Osteocyte (in vitro differentiated cells): ENCODE measurements at regions not wholly inside any gene's neighbourhood (a gene's known extent, or its start where the extent isn't known, plus 50 kb on each side); places are given as distances from the start of the nearest gene placed in this dataset.

Experiments
- DNase-seq: peaks from one replicate; pipeline ENCODE4 v3.0.0; 2021; ENCODE audit warnings: mixed read lengths; ENCODE audit not compliant: unreplicated experiment; ENCODE audit errors: extremely low spot score
- H3K27ac Mint-ChIP-seq: one replicate; pipeline ENCODE4 v1.8.0; 2021; ENCODE audit warnings: mild to moderate bottlenecking, mixed read lengths; ENCODE audit not compliant: unreplicated experiment
- H3K27me3 Mint-ChIP-seq: one replicate; pipeline ENCODE4 v1.8.0; 2021; ENCODE audit warnings: mixed read lengths; ENCODE audit not compliant: unreplicated experiment
- H3K36me3 Mint-ChIP-seq: one replicate; pipeline ENCODE4 v1.8.0; 2021; ENCODE audit warnings: mixed read lengths; ENCODE audit not compliant: unreplicated experiment
- H3K4me1 Mint-ChIP-seq: one replicate; pipeline ENCODE4 v1.8.0; 2021; ENCODE audit warnings: mixed read lengths; ENCODE audit not compliant: unreplicated experiment
- H3K4me3 Mint-ChIP-seq: one replicate; pipeline ENCODE4 v1.8.0; 2021; ENCODE audit warnings: mild to moderate bottlenecking, moderate library complexity, mixed read lengths; ENCODE audit not compliant: unreplicated experiment
- H3K9me3 Mint-ChIP-seq: one replicate; pipeline ENCODE4 v1.8.0; 2021; ENCODE audit warnings: mixed read lengths; ENCODE audit not compliant: unreplicated experiment
- TF ChIP-seq, protein P1 (sequence below): fragments of 200-600 bp; sonication (generic); IDR thresholded peaks from 2 replicates; pipeline ENCODE4 v1.5.0; 2021; ENCODE audit warnings: antibody characterized with exemption, mild to moderate bottlenecking, moderate library complexity

- no peaks in the 10 kb centered on the region for H3K4me1 Mint-ChIP-seq
- H3K36me3 Mint-ChIP-seq, result no peaks in the 10 kb centered on the region
- no peak overlapping the region for H3K4me3 Mint-ChIP-seq
- TF ChIP-seq, protein P1, sequence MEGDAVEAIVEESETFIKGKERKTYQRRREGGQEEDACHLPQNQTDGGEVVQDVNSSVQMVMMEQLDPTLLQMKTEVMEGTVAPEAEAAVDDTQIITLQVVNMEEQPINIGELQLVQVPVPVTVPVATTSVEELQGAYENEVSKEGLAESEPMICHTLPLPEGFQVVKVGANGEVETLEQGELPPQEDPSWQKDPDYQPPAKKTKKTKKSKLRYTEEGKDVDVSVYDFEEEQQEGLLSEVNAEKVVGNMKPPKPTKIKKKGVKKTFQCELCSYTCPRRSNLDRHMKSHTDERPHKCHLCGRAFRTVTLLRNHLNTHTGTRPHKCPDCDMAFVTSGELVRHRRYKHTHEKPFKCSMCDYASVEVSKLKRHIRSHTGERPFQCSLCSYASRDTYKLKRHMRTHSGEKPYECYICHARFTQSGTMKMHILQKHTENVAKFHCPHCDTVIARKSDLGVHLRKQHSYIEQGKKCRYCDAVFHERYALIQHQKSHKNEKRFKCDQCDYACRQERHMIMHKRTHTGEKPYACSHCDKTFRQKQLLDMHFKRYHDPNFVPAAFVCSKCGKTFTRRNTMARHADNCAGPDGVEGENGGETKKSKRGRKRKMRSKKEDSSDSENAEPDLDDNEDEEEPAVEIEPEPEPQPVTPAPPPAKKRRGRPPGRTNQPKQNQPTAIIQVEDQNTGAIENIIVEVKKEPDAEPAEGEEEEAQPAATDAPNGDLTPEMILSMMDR, result no peak
- H3K27me3 Mint-ChIP-seq, result no peaks in the 10 kb centered on the region
- H3K9me3 Mint-ChIP-seq, result peaks cover 4% of the 10 kb centered on the region
- no peak overlapping the region for H3K27ac Mint-ChIP-seq
- no peak for DNase-seq
These were observed 1249.4 kb upstream of the SORCS1 start for GRCh38 chr10:108413954-108414353.

DNA sequence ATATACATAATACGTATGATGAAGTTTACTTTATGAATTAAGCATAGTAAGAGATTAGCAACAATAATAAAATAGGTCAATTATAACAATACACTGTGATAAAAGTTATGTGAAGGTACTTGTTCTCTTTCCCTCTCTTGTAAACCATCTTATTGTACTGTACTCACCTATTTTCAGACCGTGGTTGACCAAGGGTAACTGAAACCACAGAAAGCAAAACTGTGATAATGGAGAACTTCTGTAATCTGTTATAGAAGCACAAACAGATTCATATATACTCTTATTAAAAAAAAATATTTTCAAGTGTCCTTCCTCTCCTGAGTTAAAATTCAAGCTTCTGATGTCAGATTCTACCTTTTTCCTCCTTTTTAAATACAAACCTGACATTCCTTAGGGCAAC lies 1247.8 kb upstream of the SORCS1 start:
- H3K27me3 Mint-ChIP-seq, result no peaks in the 10 kb centered on the region
- H3K4me3 Mint-ChIP-seq, result no peak overlapping the region
- H3K4me1 Mint-ChIP-seq, result no peaks in the 10 kb centered on the region
- H3K36me3 Mint-ChIP-seq, result no peaks in the 10 kb centered on the region
- H3K27ac Mint-ChIP-seq, result no peak overlapping the region
- no peak for DNase-seq
- peaks cover 4% of the 10 kb centered on the region for H3K9me3 Mint-ChIP-seq
- TF ChIP-seq, protein P1, result no peak

- DNase-seq, result no peak
- Mint-ChIP-seq H3K9me3 (peaks cover 7% of the 10 kb centered on the region), H3K27me3 (no peaks in the 10 kb centered on the region), H3K27ac (no peak overlapping the region), H3K36me3 (no peaks in the 10 kb centered on the region), H3K4me3 (no peak overlapping the region), H3K4me1 (no peaks in the 10 kb centered on the region)
- TF ChIP-seq, protein P1, result no peak
These were observed 1247.4 kb upstream of the SORCS1 start for GRCh38 chr10:108411894-108412293.

- Mint-ChIP-seq H3K36me3 (no peaks in the 10 kb centered on the region), H3K4me3 (no peak overlapping the region), H3K27ac (no peak overlapping the region), H3K9me3 (peaks cover 7% of the 10 kb centered on the region), H3K27me3 (no peaks in the 10 kb centered on the region), H3K4me1 (no peaks in the 10 kb centered on the region)
- DNase-seq, result no peak
- TF ChIP-seq, protein P1, result no peak
These were observed 1246.7 kb upstream of the SORCS1 start for GRCh38 chr10:108411206-108411605.

DNA sequence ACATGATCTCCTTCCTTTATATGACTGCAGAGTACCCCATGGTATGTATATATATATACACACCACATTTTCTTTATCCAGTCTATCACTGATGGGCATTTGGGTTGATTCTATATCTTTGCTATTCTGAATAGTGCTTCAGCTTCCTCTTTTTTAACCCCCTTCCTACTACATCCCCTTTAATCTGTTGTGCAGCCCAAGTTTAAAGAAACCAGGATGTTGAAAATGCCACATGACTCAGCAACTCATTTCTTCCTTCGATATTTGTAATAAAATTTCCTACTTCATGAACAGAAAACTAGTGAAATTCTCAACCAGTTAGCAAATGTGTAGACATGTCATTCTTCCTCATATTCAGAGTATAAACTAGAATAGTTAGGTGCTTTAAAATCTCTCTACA lies 1245.7 kb upstream of the SORCS1 start:
- DNase-seq, result no peak
- no peak overlapping the region for H3K4me3 Mint-ChIP-seq
- no peaks in the 10 kb centered on the region for H3K4me1 Mint-ChIP-seq
- TF ChIP-seq, protein P1, result no peak
- H3K27me3 Mint-ChIP-seq, result no peaks in the 10 kb centered on the region
- no peak overlapping the region for H3K27ac Mint-ChIP-seq
- H3K9me3 Mint-ChIP-seq, result peaks cover 8% of the 10 kb centered on the region
- no peaks in the 10 kb centered on the region for H3K36me3 Mint-ChIP-seq
